ENCODE measurements at regions not wholly inside any gene's neighbourhood (a gene's known extent, or its start where the extent isn't known, plus 50 kb on each side); places are given as distances from the start of the nearest gene placed in this dataset.

DNA sequence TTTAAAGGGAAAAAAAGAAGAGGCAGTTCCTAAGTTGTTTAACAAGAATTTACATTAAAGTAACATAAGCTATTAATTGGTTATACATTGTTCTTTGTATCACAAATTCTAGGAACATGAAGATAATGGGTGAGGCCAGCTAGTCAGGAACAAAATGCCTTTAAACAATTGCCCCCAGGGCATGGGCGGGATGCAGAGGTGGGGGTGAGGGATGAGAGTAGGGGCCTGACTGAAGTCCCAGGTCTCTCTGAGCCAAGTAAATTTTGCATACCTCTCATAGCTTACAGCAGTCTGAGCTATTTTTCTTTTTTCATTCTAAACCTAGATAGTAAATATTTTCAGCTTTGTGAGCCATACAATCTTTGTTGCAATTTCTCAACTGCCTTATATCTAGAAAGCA is 77.8 kb upstream of the RNU6-1 start:
- Histone ChIP-seq H3K9ac (ENCODE audit: low read length) (no peak overlapping the region), H3K9me3 (ENCODE audit: insufficient read depth, low read length) (peaks cover 18% of the 10 kb centered on the region; the same call in 1 of the 2 replicates), H3K27me3 (ENCODE audit: low read length) (no peaks in the 10 kb centered on the region), H3K79me2 (ENCODE audit: insufficient read depth, low read length) (no peaks in the 10 kb centered on the region), H3K36me3 (ENCODE audit: low read length) (no peaks in the 10 kb centered on the region), H3K4me3 (ENCODE audit: insufficient read depth, low read length, poor library complexity, severe bottlenecking) (no peak overlapping the region), H4K20me1 (ENCODE audit: low read depth, low read length) (no peaks in the 10 kb centered on the region), H3K27ac (ENCODE audit: low read depth, low read length) (no peak overlapping the region), H3F3A (ENCODE audit: insufficient read depth) (no peaks in the 10 kb centered on the region), H2AFZ (ENCODE audit: low read depth, low read length, severe bottlenecking) (no peak overlapping the region), H3K9me2 (replicated peaks; ENCODE audit: insufficient read depth, low read length) (no peaks in the 10 kb centered on the region), H3K4me2 (ENCODE audit: low read depth, low read length, poor library complexity, severe bottlenecking) (no peak overlapping the region)
- TF ChIP-seq, protein P1, sequence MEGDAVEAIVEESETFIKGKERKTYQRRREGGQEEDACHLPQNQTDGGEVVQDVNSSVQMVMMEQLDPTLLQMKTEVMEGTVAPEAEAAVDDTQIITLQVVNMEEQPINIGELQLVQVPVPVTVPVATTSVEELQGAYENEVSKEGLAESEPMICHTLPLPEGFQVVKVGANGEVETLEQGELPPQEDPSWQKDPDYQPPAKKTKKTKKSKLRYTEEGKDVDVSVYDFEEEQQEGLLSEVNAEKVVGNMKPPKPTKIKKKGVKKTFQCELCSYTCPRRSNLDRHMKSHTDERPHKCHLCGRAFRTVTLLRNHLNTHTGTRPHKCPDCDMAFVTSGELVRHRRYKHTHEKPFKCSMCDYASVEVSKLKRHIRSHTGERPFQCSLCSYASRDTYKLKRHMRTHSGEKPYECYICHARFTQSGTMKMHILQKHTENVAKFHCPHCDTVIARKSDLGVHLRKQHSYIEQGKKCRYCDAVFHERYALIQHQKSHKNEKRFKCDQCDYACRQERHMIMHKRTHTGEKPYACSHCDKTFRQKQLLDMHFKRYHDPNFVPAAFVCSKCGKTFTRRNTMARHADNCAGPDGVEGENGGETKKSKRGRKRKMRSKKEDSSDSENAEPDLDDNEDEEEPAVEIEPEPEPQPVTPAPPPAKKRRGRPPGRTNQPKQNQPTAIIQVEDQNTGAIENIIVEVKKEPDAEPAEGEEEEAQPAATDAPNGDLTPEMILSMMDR (IDR thresholded peaks at IDR 0.05; ENCODE audit: insufficient read depth, low read length, poor library complexity, severe bottlenecking): no peak
- no peak for TF ChIP-seq EZH2phosphoT487 (conservative IDR thresholded peaks at IDR 0.05; ENCODE audit: low read length)

DNA sequence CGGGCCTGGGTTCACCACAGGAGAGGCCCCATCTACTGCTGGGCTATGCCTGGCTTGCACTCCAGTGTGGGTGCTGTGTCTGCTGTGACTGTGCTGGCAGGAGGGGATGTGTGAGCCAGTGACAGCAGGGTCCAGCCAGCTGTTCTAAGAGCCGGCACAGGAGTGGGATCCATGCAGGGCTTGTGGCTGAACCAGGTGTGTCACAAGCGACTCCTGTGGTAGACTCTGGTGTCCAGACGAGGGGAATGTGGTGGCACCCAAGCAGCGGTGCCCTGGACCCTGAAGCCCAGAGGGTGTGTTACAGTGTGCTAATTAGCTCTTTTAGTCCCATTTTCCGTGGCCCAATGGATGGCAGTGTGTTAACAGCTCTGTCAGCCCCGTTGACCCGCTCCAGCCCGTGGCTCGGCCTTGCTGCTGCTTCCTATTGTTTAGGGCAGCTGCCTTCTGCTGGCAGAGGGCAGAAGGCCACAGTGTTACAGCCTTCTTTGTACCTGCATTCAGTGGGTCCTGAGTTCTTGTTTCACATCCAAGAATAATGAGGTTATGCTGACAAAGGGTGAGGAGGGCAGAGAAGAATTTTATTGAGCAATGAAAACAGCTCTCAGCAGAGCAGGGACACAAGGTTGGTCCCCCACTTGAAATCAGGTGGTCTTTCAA is 78.5 kb upstream of the RNU6-1 start:
- Histone ChIP-seq H3K4me3 (ENCODE audit: insufficient read depth, low read length, poor library complexity, severe bottlenecking) (no peak overlapping the region), H3K27me3 (ENCODE audit: low read length) (no peaks in the 10 kb centered on the region), H3F3A (ENCODE audit: insufficient read depth) (no peaks in the 10 kb centered on the region), H3K4me2 (ENCODE audit: low read depth, low read length, poor library complexity, severe bottlenecking) (no peak overlapping the region), H3K9ac (ENCODE audit: low read length) (no peak overlapping the region), H2AFZ (ENCODE audit: low read depth, low read length, severe bottlenecking) (no peak overlapping the region), H3K36me3 (ENCODE audit: low read length) (no peaks in the 10 kb centered on the region), H4K20me1 (ENCODE audit: low read depth, low read length) (no peaks in the 10 kb centered on the region), H3K79me2 (ENCODE audit: insufficient read depth, low read length) (no peaks in the 10 kb centered on the region), H3K9me3 (ENCODE audit: insufficient read depth, low read length) (peaks cover 18% of the 10 kb centered on the region; the same call in 1 of the 2 replicates), H3K27ac (ENCODE audit: low read depth, low read length) (no peak overlapping the region), H3K9me2 (replicated peaks; ENCODE audit: insufficient read depth, low read length) (no peaks in the 10 kb centered on the region)
- TF ChIP-seq, protein P1 (IDR thresholded peaks at IDR 0.05; ENCODE audit: insufficient read depth, low read length, poor library complexity, severe bottlenecking): no peak
- TF ChIP-seq EZH2phosphoT487 (conservative IDR thresholded peaks at IDR 0.05; ENCODE audit: low read length): no peak

DNA sequence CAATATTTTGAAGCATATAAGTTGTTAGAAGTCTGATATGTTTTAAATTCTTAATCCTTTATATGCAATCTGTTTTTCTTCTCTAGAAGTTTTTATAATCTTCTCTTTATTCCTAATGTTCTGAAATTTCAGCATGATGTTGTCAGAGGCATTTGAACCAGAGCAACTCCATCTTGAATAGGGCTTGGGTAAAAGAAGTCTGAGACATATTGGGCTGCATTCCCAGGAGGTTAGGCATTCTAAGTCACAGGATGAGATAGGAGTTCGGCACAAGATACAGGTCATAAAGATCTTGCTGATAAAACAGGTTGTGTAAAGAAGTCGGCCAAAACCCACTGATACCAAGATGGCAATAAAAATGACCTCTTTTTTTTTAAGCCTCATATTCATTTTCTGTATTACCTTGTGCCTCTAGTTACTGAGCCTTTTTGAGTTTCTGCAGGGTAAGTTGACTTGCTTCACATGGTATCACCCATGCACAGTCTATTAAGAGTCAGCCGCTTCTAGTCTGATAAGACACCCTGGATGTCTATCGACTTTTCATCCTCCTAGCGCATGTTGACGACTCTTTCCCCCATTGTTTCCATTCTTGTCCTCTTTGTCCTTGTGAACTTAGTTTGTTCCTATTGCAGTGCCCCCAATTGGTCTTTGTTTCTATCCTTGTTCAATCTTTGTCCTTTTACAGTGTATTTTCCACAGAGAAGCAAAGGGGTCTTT is 80.8 kb upstream of the RNU6-1 start:
- H3K9ac ChIP-seq (ENCODE audit: low read length): no peak overlapping the region
- H3K9me3 ChIP-seq (ENCODE audit: insufficient read depth, low read length): peaks cover 18% of the 10 kb centered on the region; the same call in 1 of the 2 replicates
- no peaks in the 10 kb centered on the region for H3K36me3 ChIP-seq (ENCODE audit: low read length)
- H2AFZ ChIP-seq (ENCODE audit: low read depth, low read length, severe bottlenecking): no peak overlapping the region
- H3K27me3 ChIP-seq (ENCODE audit: low read length): no peaks in the 10 kb centered on the region
- no peaks in the 10 kb centered on the region for H3F3A ChIP-seq (ENCODE audit: insufficient read depth)
- no peak overlapping the region for H3K4me2 ChIP-seq (ENCODE audit: low read depth, low read length, poor library complexity, severe bottlenecking)
- no peak for TF ChIP-seq EZH2phosphoT487 (conservative IDR thresholded peaks at IDR 0.05; ENCODE audit: low read length)
- TF ChIP-seq, protein P1 (IDR thresholded peaks at IDR 0.05; ENCODE audit: insufficient read depth, low read length, poor library complexity, severe bottlenecking): no peak
- H4K20me1 ChIP-seq (ENCODE audit: low read depth, low read length): no peaks in the 10 kb centered on the region
- no peaks in the 10 kb centered on the region for H3K79me2 ChIP-seq (ENCODE audit: insufficient read depth, low read length)
- no peak overlapping the region for H3K4me3 ChIP-seq (ENCODE audit: insufficient read depth, low read length, poor library complexity, severe bottlenecking)
- H3K9me2 ChIP-seq (replicated peaks; ENCODE audit: insufficient read depth, low read length): no peaks in the 10 kb centered on the region
- no peak overlapping the region for H3K27ac ChIP-seq (ENCODE audit: low read depth, low read length)

Measured in SU-DHL-6 (cell line).